GM12891 (cell line): ENCODE measurements at regions not wholly inside any gene's neighbourhood (a gene's known extent, or its start where the extent isn't known, plus 50 kb on each side); places are given as distances from the start of the nearest gene placed in this dataset.

ENCODE experiments used
- POLR2A ChIP-seq: IDR thresholded peaks from 2 replicates; pipeline ENCODE4 v1.6.1; 2011; ENCODE audit warnings: low read depth, low read length, control low read depth
- POLR2AphosphoS5 ChIP-seq: IDR thresholded peaks from 2 replicates; pipeline ENCODE4 v1.6.1; 2011; ENCODE audit warnings: low read depth, low read length, control low read depth
- SPI1 ChIP-seq: IDR thresholded peaks from 2 replicates; pipeline ENCODE4 v1.6.1; 2011; ENCODE audit warnings: low read depth, low read length, control low read depth
- TAF1 ChIP-seq: IDR thresholded peaks from 2 replicates; pipeline ENCODE4 v1.6.1; 2011; ENCODE audit warnings: low read depth, low read length, control low read depth

DNA sequence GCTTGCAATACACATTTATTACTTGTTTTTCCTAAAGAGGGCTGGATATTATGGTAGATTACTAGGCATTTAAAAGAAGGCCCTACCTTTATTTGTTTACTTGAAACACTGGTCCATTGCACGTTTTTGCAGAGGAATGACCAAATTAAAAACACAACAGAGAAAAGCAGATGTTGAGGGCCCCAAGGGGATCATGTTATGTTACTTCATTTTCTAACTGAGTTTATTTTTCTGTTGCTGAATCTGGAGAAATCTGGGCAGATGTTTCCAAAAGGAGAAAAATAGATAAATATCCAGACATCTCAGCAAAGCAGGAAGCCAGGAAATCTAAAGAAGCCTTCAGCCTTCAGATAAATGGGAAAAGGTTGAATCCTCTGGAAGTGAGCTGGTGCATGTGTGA lies 353.0 kb downstream of the NDFIP2 start:
- TF ChIP-seq POLR2AphosphoS5 (no peak), POLR2A (no peak), TAF1 (no peak), SPI1 (no peak)
